Neural progenitor cell (in vitro differentiated cells): ENCODE measurements at regions not wholly inside any gene's neighbourhood (a gene's known extent, or its start where the extent isn't known, plus 50 kb on each side); places are given as distances from the start of the nearest gene placed in this dataset.

Experiments
- DNase-seq: peaks from one replicate; pipeline ENCODE4 v3.0.0-alpha.2; 2016; ENCODE audit warnings: low spot score
- H2AFZ ChIP-seq: fragments of 200-600 bp; sonication (generic); replicated peaks from 2 replicates; pipeline ENCODE4 v1.6.1; 2016; ENCODE audit warnings: antibody characterized with exemption
- H3F3A ChIP-seq: fragments of 200-600 bp; sonication (generic); 2 replicates; pipeline ENCODE4 v1.6.1; 2016; ENCODE audit warnings: antibody characterized with exemption, low read depth
- H3K27ac ChIP-seq: fragments of 200-600 bp; sonication (generic); 2 replicates; pipeline ENCODE4 v1.5.1; 2016; ENCODE audit warnings: mild to moderate bottlenecking
- H3K27me3 ChIP-seq: fragments of 200-600 bp; sonication (generic); 2 replicates; pipeline ENCODE4 v1.6.1; 2016; ENCODE audit warnings: mild to moderate bottlenecking, moderate library complexity
- H3K36me3 ChIP-seq: fragments of 200-600 bp; sonication (generic); 2 replicates; pipeline ENCODE4 v1.5.1; 2016
- H3K4me1 ChIP-seq: fragments of 200-600 bp; sonication (generic); 2 replicates; pipeline ENCODE4 v1.6.1; 2016; ENCODE audit warnings: mixed run types
- H3K4me2 ChIP-seq: fragments of 200-600 bp; sonication (generic); 2 replicates; pipeline ENCODE4 v1.6.1; 2016
- H3K4me3 ChIP-seq: fragments of 200-600 bp; sonication (generic); 2 replicates; pipeline ENCODE4 v1.5.1; 2016
- H3K79me2 ChIP-seq: fragments of 200-600 bp; sonication (generic); 2 replicates; pipeline ENCODE4 v1.6.1; 2016; ENCODE audit warnings: low read depth
- H3K9ac ChIP-seq: fragments of 200-600 bp; sonication (generic); 2 replicates; pipeline ENCODE4 v1.6.1; 2016
- H3K9me3 ChIP-seq: fragments of 200-600 bp; sonication (generic); 2 replicates; pipeline ENCODE4 v1.5.1; 2016; ENCODE audit warnings: low read depth
- H4K20me1 ChIP-seq: fragments of 200-600 bp; sonication (generic); 2 replicates; pipeline ENCODE4 v1.6.1; 2016; ENCODE audit warnings: low read depth
- H3K27ac Mint-ChIP-seq: 3 replicates; pipeline ENCODE4 v1.8.0; 2021; ENCODE audit warnings: mixed read lengths
- H3K27me3 Mint-ChIP-seq: 2 replicates; pipeline ENCODE4 v1.8.0; 2022; ENCODE audit warnings: low read depth, mild to moderate bottlenecking, inconsistent platforms, moderate library complexity, mixed read lengths; ENCODE audit not compliant: insufficient read depth
- H3K36me3 Mint-ChIP-seq: 3 replicates; pipeline ENCODE4 v1.8.0; 2021; ENCODE audit warnings: mixed read lengths
- H3K4me1 Mint-ChIP-seq: 3 replicates; pipeline ENCODE4 v1.8.0; 2021; ENCODE audit warnings: mixed read lengths
- H3K4me3 Mint-ChIP-seq: 3 replicates; pipeline ENCODE4 v1.8.0; 2021; ENCODE audit warnings: mild to moderate bottlenecking, moderate library complexity, mixed read lengths
- H3K9me3 Mint-ChIP-seq: 3 replicates; pipeline ENCODE4 v1.8.0; 2020; ENCODE audit warnings: mixed read lengths
- CTCF ChIP-seq: fragments of 200-600 bp; sonication (generic); IDR thresholded peaks from 2 replicates; pipeline ENCODE4 v1.5.1; 2017; ENCODE audit warnings: antibody characterized with exemption, mild to moderate bottlenecking
- EZH2 ChIP-seq: fragments of 200-600 bp; sonication (generic); IDR thresholded peaks from 2 replicates; pipeline ENCODE4 v1.6.1; 2017; ENCODE audit warnings: antibody characterized with exemption, mild to moderate bottlenecking, moderate library complexity
- EZH2phosphoT487 ChIP-seq: fragments of 200-600 bp; sonication (generic); IDR thresholded peaks from 2 replicates; pipeline ENCODE4 v1.6.1; 2017; ENCODE audit warnings: antibody characterized with exemption

- TF ChIP-seq CTCF (no peak), EZH2phosphoT487 (no peak), EZH2 (no peak)
- Histone ChIP-seq H3K27ac (no peak overlapping the region), H3K4me1 (peaks cover 20% of the 10 kb centered on the region), H2AFZ (no peak overlapping the region), H3K4me3 (no peak overlapping the region), H3K9me3 (no peaks in the 10 kb centered on the region), H3K9ac (no peak overlapping the region), H3K79me2 (no peaks in the 10 kb centered on the region), H3K4me2 (peak overlapping the region; percentile 43), H3K36me3 (no peaks in the 10 kb centered on the region), H3F3A (no peaks in the 10 kb centered on the region), H4K20me1 (no peaks in the 10 kb centered on the region), H3K27me3 (no peaks in the 10 kb centered on the region)
- Mint-ChIP-seq H3K4me1 (peaks cover 48% of the 10 kb centered on the region), H3K36me3 (no peaks in the 10 kb centered on the region), H3K9me3 (peaks cover 3% of the 10 kb centered on the region), H3K27ac (no peak overlapping the region), H3K4me3 (peak overlapping the region; percentile 29), H3K27me3 (peaks cover 32% of the 10 kb centered on the region)
- no peak for DNase-seq
Observed at GRCh38 chr18:75341897-75342296, 85.6 kb downstream of the SMIM21 start.

- no peak overlapping the region for H3K4me3 ChIP-seq
- no peaks in the 10 kb centered on the region for H3K27me3 ChIP-seq
- no peaks in the 10 kb centered on the region for H3K9me3 ChIP-seq
- peak; percentile 84 for DNase-seq
- H3K27ac ChIP-seq, result no peak overlapping the region
- Mint-ChIP-seq H3K36me3 (no peaks in the 10 kb centered on the region), H3K9me3 (peaks cover 3% of the 10 kb centered on the region), H3K27ac (no peak overlapping the region), H3K4me1 (peaks cover 48% of the 10 kb centered on the region), H3K27me3 (peaks cover 32% of the 10 kb centered on the region), H3K4me3 (peak overlapping the region; percentile 39)
- no peaks in the 10 kb centered on the region for H3K79me2 ChIP-seq
- H2AFZ ChIP-seq, result no peak overlapping the region
- H3K36me3 ChIP-seq, result no peaks in the 10 kb centered on the region
- H3K4me2 ChIP-seq, result peak overlapping the region; percentile 43
- H4K20me1 ChIP-seq, result no peaks in the 10 kb centered on the region
- H3F3A ChIP-seq, result no peaks in the 10 kb centered on the region
- TF ChIP-seq EZH2 (no peak), EZH2phosphoT487 (no peak), CTCF (no peak)
- no peak overlapping the region for H3K9ac ChIP-seq
- H3K4me1 ChIP-seq, result peaks cover 20% of the 10 kb centered on the region
Observed at GRCh38 chr18:75341267-75341666, 86.2 kb downstream of the SMIM21 start.

GRCh38 chr18:75339936-75340605 lies 87.4 kb downstream of the SMIM21 start:
- TF ChIP-seq CTCF (no peak), EZH2phosphoT487 (no peak), EZH2 (no peak)
- no peaks in the 10 kb centered on the region for H3K9me3 ChIP-seq
- no peaks in the 10 kb centered on the region for H3F3A ChIP-seq
- no peak overlapping the region for H3K4me3 ChIP-seq
- Mint-ChIP-seq H3K27me3 (peaks cover 33% of the 10 kb centered on the region), H3K4me1 (peaks cover 52% of the 10 kb centered on the region), H3K27ac (no peak overlapping the region), H3K36me3 (no peaks in the 10 kb centered on the region), H3K4me3 (no peak overlapping the region), H3K9me3 (peaks cover 5% of the 10 kb centered on the region)
- no peaks in the 10 kb centered on the region for H3K79me2 ChIP-seq
- no peak overlapping the region for H3K27ac ChIP-seq
- H3K27me3 ChIP-seq, result no peaks in the 10 kb centered on the region
- no peaks in the 10 kb centered on the region for H3K36me3 ChIP-seq
- no peaks in the 10 kb centered on the region for H4K20me1 ChIP-seq
- no peak overlapping the region for H3K9ac ChIP-seq
- peaks cover 20% of the 10 kb centered on the region for H3K4me1 ChIP-seq
- H3K4me2 ChIP-seq, result no peak overlapping the region
- no peak overlapping the region for H2AFZ ChIP-seq
- DNase-seq, result no peak
